CD4-positive, alpha-beta T cell treated with Interleukin-2 at 100 ng/mL for 4 hours (primary cell): ENCODE measurements at regions not wholly inside any gene's neighbourhood (a gene's known extent, or its start where the extent isn't known, plus 50 kb on each side); places are given as distances from the start of the nearest gene placed in this dataset.
A peak's percentile ranks its signal among the peaks of the same experiment; 100 is the strongest.

Experiments
- DNase-seq: peaks from one replicate; pipeline ENCODE4 v3.0.0-alpha.2; 2020; ENCODE audit warnings: low spot score

- DNase-seq: no peak
Observed at GRCh38 chr4:89665662-89666061, 171.3 kb downstream of the SNCA start.

- no peak for DNase-seq
Observed at GRCh38 chr4:89664521-89664920, 172.4 kb downstream of the SNCA start.

- DNase-seq: no peak
Observed at GRCh38 chr4:89661173-89661899, 175.6 kb downstream of the SNCA start.

GRCh38 chr4:89660444-89661172 is 176.4 kb downstream of the SNCA start:
- DNase-seq: no peak

DNA sequence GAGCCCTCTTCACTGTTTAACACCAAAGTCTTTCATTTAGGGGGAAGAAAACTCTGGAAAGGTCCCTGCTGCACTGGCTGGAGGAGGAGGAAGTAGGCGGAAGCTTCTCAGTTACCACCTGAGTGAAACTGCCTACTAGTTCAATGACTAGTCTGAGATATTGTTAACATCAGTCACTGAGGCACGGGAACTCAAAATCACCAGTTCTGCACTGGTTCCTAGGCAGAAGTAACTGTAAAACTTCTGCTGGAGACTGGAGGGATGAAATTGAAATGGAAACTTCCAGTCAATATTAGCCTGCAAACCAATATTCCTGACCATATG is 178.3 kb downstream of the SNCA start:
- no peak for DNase-seq

GRCh38 chr4:89657931-89658700 is 178.8 kb downstream of the SNCA start:
- no peak for DNase-seq

GRCh38 chr4:89653012-89653411 is 183.9 kb downstream of the SNCA start:
- DNase-seq: no peak

DNA sequence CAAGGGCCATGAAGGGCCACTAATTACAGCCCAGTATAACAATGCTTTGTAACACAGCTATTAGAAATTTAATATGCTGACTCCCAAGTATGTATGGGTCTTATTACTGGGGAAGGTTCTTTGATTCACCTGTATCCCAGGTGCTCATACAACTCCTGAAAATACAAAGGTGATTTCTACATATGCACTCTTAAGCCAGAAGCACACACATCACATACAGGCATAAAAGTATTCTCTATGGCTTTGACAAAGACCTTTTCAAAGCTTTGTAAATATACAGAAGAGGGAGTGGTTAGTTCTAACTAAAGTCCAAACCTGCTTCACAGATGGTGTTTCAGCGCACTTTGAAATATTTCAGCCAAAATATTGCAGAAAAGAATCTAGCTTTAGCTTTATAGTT is 191.5 kb downstream of the SNCA start:
- no peak for DNase-seq

- no peak for DNase-seq
Observed at GRCh38 chr4:89641367-89641687, 195.6 kb downstream of the SNCA start.

DNA sequence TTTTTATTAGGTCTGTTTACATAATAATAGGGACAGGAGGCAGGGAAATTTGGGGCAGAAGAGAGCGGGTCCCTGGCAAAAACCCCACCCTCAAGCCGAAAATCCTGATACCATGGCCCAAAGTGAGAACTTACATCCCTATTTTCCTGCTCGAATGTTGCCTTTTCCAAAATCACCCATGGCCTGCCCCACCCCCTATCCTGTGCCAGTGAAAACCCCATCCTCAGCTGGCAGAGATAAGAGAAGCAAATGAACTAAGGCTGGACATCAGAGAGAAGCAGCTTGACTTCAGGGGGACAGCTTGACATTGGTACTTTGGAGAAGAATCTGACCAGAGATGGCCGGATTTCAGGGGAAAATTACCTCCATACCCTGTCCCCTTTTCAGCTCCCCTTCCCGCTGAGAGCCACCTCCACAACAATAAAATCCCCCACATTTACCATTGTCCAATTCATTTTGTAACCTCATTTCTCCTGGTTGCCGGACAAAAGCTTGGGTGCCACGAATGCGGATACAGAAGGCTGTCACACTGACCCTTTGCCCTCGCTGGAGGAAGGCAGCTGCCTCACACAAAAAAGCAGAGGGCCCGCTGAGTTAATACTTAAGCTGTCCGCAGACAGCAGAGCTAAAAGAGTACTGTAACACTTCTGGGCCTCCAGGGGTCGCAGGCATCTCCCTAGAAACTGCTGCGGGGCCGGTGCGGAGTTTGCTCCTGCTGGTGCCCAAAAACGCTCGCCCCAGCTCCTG is 196.2 kb downstream of the SNCA start:
- no peak for DNase-seq

DNA sequence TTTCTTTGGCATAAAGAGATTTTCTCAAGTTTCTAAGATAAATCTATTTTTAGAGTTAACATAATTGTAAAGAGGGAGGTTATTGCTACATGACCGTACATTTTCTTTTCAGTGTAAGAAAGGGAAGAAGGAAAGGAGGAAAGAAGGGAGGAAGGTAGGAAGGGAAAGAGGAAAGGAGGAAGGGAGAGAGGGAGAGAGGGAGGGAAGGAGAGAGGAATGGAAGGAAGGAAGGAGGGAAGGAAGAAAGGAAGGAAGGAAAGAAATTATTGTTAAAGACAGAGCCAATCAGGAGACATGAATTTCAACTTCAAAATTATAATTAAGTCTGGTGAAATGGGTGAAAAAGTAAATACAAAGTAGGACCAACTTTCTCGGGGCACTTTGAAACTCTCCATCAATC is 197.6 kb downstream of the SNCA start:
- no peak for DNase-seq

GRCh38 chr4:89625599-89626293 is 211.2 kb downstream of the SNCA start:
- no peak for DNase-seq

- peak; percentile 19 for DNase-seq
Observed at GRCh38 chr4:89619206-89619962, 217.6 kb downstream of the SNCA start.

DNA sequence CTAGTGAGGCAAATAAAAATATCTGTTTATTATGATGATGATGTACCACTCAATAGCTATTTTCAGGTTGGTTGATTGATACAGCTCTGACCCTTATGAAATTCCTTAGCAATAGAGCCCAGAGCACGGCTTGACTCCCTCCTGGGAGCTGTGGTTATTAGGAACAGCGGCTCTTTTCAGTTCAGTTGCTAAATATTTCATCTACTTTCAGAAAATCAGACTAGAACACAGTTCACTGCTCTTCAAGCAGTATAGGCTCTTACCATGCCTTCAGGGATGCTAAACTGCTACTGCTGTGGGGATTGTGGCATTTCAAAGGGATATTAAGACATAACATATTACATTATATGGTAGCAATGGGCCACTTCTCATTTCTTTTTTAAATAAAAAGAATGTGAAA is 218.8 kb downstream of the SNCA start:
- no peak for DNase-seq

- no peak for DNase-seq
Observed at GRCh38 chr4:89617317-89617716, 219.6 kb downstream of the SNCA start.

GRCh38 chr4:89616382-89616781 is 220.6 kb downstream of the SNCA start:
- DNase-seq: no peak

DNA sequence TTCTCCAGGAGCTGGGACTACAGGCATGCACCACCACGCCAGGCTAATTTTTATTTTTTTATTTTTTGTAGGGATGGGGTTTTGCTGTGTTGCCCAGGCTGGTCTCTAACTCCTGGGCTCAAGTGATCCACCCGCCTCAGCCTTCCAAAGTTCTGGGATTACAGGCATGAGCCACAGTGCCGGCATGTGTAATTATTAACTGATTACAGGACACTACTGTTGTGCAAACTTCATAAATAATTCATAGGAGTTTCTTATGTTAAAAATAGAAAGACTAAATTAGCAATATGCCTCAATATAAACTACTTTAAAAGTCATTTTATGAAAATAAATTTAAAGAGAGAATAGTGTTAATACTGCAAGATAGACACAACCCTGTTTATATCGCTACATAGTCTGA is 221.9 kb downstream of the SNCA start:
- DNase-seq: no peak

GRCh38 chr4:89614155-89614554 is 222.8 kb downstream of the SNCA start:
- no peak for DNase-seq

- DNase-seq: no peak
Observed at GRCh38 chr4:89610236-89610635, 226.7 kb downstream of the SNCA start.

- no peak for DNase-seq
Observed at GRCh38 chr4:89609756-89610155, 227.2 kb downstream of the SNCA start.

- DNase-seq: no peak
Observed at GRCh38 chr4:89604951-89605350, 232.0 kb downstream of the SNCA start.
